HG03460 (cell line): ENCODE measurements at regions not wholly inside any gene's neighbourhood (a gene's known extent, or its start where the extent isn't known, plus 50 kb on each side); places are given as distances from the start of the nearest gene placed in this dataset.
"Not testable (repeated sequence)": the region's sequence is repeated elsewhere in the genome, so short reads cannot be mapped to it uniquely, and the experiment has no call there.

Experiments used
- ATAC-seq: cut with Tn5 transposase; IDR thresholded peaks from one replicate; pipeline ENCODE4 v1.9.1; 2021; ENCODE audit not compliant: unreplicated experiment

GRCh38 chr2:182594286-182594685 is 121.8 kb upstream of the DNAJC10 start:
- no peak for ATAC-seq

- no peak for ATAC-seq
These were observed 120.4 kb upstream of the DNAJC10 start for GRCh38 chr2:182595650-182596049.

GRCh38 chr2:182597570-182598295 is 118.3 kb upstream of the DNAJC10 start:
- no peak for ATAC-seq

GRCh38 chr2:182598626-182599025 is 117.4 kb upstream of the DNAJC10 start:
- ATAC-seq, result no peak

GRCh38 chr2:182605166-182605565 is 110.9 kb upstream of the DNAJC10 start:
- ATAC-seq, result no peak

GRCh38 chr2:182606728-182607681 is 109.1 kb upstream of the DNAJC10 start:
- peak; percentile 64 for ATAC-seq

- ATAC-seq, result no peak
These were observed 107.7 kb upstream of the DNAJC10 start for GRCh38 chr2:182608181-182608845.

GRCh38 chr2:182609005-182609404 is 107.1 kb upstream of the DNAJC10 start:
- not testable (repeated sequence) for ATAC-seq

- no peak for ATAC-seq
These were observed 105.8 kb upstream of the DNAJC10 start for GRCh38 chr2:182610231-182610630.

GRCh38 chr2:182611009-182611408 is 105.0 kb upstream of the DNAJC10 start:
- no peak for ATAC-seq

- no peak for ATAC-seq
These were observed 101.0 kb upstream of the DNAJC10 start for GRCh38 chr2:182615036-182615435.

- no peak for ATAC-seq
These were observed 99.3 kb upstream of the DNAJC10 start for GRCh38 chr2:182616471-182617393.

GRCh38 chr2:182618672-182619079 is 97.4 kb upstream of the DNAJC10 start:
- no peak for ATAC-seq

GRCh38 chr2:182619276-182619675 is 96.8 kb upstream of the DNAJC10 start:
- ATAC-seq, result no peak

GRCh38 chr2:182621191-182621590 is 94.9 kb upstream of the DNAJC10 start:
- ATAC-seq, result no peak

GRCh38 chr2:182621810-182622209 is 94.2 kb upstream of the DNAJC10 start:
- ATAC-seq, result no peak

- no peak for ATAC-seq
These were observed 93.8 kb upstream of the DNAJC10 start for GRCh38 chr2:182622231-182622630.

- ATAC-seq, result no peak
These were observed 90.2 kb upstream of the DNAJC10 start for GRCh38 chr2:182625814-182626213.

- ATAC-seq, result no peak
These were observed 87.1 kb upstream of the DNAJC10 start for GRCh38 chr2:182628916-182629315.

GRCh38 chr2:182630207-182630606 is 85.8 kb upstream of the DNAJC10 start:
- ATAC-seq, result no peak
